Stimulated activated CD4-positive, alpha-beta T cell treated with anti-CD3 and anti-CD28 coated beads, TNF-alpha, amount 100 ng/mL, for 48 hours (primary cell): ENCODE measurements at regions not wholly inside any gene's neighbourhood (a gene's known extent, or its start where the extent isn't known, plus 50 kb on each side); places are given as distances from the start of the nearest gene placed in this dataset.
"Not testable (repeated sequence)": the region's sequence is repeated elsewhere in the genome, so short reads cannot be mapped to it uniquely, and the experiment has no call there.

Experiments
- DNase-seq, 3 donors: peaks; one replicate each; pipeline ENCODE4 v3.0.0-alpha.2; 2020; ENCODE audit warnings: low read depth in 3 of 3

- no peak for DNase-seq
These were observed 91.4 kb downstream of the NCOR2 start for GRCh38 chr12:124476011-124476400.

GRCh38 chr12:124475295-124476010, 92.0 kb downstream of the NCOR2 start:
- DNase-seq: no peak

GRCh38 chr12:124474709-124475108, 92.7 kb downstream of the NCOR2 start:
- DNase-seq: no peak

GRCh38 chr12:124472690-124473279, 94.6 kb downstream of the NCOR2 start:
- no peak for DNase-seq

DNA sequence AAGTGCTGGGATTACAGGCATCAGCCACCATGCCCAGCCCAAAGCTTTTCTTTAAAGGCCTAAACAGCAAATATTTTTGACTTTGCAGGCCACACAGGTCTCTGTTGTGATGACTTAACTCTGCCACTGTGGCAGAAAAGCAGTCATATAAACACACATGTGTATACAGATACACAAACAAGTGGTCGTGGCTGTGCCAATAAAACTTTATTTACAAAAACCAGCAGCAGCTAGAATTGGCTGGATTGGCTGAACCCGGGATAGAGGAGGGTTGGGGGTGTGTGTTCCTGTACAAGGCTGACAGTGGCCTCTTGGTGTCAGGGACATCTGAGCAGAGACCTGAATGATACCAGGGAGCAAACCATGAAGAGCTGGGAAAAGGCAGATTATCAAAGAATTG, 95.6 kb downstream of the NCOR2 start:
- no peak for DNase-seq

DNA sequence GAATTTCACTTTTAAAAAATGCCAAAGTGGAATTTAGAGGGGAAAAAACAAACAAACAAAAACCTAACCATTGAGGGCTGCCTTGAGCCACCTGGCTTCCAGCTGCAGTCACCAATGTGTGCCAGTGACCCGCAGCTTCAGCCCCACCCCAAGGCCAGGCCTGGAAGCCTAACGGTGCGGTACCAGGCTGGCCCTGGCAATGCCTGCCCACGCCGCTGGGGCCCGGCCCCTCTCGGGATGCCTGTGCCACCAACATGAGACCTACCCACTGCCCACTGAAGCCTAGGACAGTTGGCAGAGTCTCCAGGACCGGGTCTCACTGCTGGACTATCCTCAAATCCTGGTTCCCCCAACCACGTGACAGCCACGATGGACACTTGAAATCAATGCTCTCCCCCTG, 96.6 kb downstream of the NCOR2 start:
- no peak for DNase-seq

DNA sequence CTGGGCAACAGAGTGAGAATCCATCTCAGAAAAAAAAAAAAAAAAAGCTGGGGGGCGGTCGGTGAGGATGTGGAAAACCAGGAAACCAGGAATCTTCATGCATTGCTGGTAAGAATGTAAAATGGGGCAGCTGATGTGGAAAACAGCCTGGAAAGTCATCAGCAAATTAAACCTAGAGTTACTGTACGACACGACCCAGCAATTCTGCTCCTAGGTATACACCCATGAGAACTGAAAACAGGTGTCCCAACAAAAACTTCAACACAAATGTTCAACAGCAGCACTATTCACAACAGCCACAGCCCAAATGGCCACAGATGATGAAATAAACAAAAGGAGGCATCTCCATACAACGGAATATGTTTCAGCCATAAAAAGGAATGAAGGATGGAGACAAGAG, 97.3 kb downstream of the NCOR2 start:
- DNase-seq: no peak

DNA sequence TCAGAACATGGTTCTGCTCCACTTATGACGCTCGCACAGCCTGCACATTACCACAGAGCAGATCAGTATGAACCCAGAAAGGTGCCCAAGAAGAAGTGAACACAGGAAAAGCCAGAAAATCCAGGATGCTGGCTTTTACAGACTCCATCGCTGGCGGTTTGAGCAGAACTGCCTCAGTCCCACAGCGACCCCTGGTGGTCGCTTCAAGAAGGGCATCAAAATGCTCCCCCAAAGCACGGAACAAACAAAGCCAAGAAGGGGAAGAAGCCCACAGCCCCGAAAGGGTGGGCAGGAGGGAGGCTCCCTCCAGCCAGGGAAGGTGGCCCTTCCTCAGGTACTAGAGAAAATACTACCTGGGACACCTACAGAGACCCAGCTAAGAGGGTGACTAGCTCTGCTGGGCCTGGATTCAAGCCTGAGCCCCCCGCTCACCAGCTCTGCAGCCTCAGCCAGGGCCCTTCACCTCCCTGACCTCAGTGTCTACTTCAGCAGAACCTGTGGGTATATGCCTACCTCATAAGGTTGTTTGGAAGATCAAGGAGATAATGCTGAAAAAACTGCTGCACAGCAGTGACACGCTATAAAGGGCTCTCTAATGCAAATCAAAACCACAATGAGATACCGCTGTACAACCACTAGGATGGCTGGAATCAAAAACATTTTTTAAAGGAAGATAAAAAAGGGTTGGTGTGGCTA, 98.1 kb downstream of the NCOR2 start:
- DNase-seq: no peak

DNA sequence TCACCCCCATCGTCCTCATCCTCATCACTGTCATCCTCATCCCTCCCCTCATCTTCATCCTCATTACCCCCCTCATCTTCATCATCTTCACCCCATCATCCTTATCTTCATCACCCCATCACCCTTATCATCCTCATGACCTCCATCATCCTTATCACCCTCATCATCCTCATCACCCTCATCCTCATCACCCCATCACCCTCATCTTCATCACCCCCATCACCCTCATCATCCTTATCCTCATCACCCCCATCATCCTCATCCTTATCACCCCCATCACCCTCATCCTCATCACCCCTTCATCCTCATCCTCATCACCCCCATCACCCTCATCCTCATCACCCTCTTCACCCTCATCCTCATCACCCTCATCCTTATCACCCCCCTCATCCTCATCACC, 99.9 kb downstream of the NCOR2 start:
- not testable (repeated sequence) for DNase-seq

- DNase-seq: peak; percentile 59 to 83 (median 73)
These were observed 100.9 kb downstream of the NCOR2 start for GRCh38 chr12:124466216-124467128.

DNA sequence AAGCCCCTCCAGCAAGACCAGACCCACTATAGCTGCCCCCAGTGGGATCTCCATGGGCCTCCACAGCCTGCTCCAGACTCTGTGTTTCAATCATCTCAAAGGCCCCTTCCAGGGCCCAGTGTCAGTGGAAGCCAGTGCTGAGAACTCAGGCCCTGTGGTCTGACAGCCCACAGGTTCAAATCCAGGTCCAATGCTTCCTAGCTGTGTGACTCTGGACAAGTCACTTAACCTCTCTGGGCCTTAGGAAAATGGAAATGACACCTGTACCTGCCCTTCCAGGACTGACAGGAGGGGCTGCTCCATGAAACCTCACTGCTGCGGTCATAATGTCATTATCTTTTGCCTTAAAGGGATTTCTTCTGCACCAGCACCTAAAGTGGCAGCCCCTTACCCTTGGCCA, 101.9 kb downstream of the NCOR2 start:
- no peak for DNase-seq

DNA sequence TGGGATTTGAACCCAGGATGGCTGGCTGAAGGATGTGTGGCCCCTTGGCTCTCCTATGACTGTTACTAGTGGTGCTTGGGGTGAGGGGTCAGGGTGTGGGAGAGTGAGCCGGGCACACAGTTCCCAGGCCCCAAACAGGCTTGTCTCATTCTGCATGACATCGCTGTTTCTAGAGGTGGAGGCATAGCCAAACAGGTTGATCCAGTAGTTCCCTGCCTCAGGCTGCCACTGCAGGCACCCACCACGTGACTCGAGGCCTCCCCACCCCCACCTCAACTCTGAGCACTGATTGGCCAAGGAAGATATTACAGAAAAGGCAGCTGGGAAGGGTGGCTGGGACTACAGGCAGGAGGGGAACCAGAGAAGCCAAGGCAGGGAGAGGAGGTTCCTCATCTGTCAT, 102.6 kb downstream of the NCOR2 start:
- DNase-seq: no peak

- DNase-seq: no peak
These were observed 103.3 kb downstream of the NCOR2 start for GRCh38 chr12:124464062-124464461.

- no peak for DNase-seq
These were observed 104.0 kb downstream of the NCOR2 start for GRCh38 chr12:124463341-124463921.

DNA sequence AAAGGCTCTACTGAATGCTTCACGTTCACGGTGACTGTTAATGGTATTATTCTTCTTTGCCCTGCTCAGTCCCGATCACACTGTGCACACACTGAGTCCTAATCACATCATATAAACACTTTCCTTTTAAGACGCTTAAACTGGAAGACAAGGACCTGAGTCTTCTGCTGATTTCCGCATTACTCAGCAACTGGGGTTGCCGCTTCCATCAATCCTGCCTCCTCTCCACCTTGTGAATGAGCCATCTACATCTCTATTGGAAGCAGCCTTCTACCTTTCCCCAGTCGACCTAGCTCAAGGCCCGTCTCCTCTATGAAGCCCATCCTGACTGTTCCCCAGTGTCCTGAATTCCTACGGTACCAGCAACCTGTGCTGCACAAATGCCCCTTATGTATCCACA, 104.7 kb downstream of the NCOR2 start:
- DNase-seq: no peak

DNA sequence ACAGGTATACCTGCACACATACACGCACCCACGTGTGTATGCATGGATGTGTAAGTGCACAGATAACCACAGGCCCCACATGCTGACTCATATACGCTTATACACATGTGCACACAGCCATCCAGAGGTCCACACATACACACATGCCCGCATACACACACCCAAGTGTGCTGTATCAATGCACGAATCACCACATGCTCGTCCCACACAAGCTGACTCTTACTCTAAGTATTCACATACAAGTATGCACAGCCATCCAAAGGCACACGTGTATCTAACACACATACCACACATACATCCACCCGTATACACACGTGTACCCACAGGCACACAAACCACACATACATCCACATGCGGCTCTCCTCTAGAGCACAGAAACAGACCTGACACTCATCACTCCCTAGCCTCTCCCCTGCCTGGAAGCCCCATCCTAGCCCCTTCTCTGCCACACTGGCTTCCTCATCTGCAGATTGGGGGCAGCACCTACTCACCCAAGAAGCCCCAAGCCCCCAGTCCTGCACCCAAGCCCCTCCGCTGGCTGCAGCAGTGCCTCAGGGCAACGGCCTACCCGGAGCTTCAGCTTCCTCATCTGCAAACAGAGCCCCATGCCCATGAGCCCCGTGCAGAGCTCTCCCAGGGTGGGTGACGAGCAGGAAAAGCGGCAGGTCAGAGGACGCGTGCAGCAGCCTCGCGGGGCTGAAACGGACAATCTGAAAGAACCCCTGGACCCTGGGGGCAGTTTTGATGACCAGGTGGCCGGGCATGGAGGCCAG, 105.4 kb downstream of the NCOR2 start:
- no peak for DNase-seq

GRCh38 chr12:124461241-124461673, 106.2 kb downstream of the NCOR2 start:
- DNase-seq: no peak

GRCh38 chr12:124460771-124461170, 106.6 kb downstream of the NCOR2 start:
- DNase-seq: no peak

DNA sequence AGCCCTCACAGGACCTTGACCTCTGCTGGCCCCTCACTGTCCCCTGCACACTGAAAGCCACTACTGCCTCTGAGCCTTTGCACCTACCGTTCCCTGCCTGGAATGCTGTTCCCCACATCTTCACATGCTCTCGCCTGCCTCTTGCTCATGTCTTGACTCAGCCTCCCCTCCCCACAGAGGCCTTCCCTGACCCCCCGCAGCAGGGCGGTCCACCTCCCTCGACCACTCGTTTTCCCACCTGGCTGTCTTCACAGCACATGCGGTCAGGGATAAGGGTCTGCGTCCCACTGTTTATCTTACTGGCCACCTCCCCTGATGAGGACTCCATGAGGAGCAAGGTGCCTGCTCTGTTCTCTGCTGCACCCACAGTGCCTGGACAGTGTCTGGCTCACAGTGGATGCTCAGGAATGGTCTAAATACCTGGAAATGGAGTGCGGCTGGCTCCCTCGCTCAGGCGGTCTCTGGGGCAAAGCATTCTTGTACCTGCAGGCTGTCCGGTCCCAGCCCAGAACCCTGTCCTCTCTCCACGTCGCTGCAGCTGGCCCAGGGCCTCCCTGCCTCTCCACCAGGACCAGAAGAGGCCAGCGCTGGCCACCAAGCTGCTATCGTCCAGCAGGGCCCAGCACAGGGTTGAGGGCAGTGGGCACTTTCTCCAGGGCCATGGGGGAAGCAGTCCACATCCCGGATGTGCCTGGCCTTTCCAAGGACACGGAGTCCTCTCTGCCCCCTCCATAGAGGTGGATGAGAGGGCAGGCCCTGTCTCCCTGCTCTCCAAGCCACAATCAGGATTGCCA, 107.4 kb downstream of the NCOR2 start:
- no peak for DNase-seq
